NCI-H2196 treated with DMSO at 0.1 percent for 48 hours (cell line): ENCODE measurements at regions not wholly inside any gene's neighbourhood (a gene's known extent, or its start where the extent isn't known, plus 50 kb on each side); places are given as distances from the start of the nearest gene placed in this dataset.

Source experiments
- DNase-seq: peaks from one replicate; lab custom pipeline; 2025; ENCODE audit not compliant: unreplicated experiment; lab: John Stamatoyannopoulos, UW

DNA sequence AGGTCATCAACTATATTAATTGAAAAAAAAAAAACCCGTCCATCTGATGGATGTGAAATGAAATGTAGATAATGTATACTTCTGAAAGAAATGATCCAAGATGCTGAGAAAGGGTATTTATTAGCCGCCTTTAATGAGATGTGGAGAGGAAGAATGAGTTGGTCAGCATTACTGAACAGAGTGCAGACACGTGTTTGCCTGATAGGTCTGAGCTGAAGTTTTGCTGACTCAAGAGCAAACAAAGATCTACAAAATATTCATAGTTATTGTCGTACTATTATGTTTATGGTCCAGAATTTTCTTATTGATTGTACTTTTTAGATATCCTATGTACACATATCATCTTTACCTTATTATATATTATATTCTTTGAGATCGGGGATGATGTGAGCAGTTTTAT is 235.3 kb downstream of the RDH14 start:
- DNase-seq: no peak

DNA sequence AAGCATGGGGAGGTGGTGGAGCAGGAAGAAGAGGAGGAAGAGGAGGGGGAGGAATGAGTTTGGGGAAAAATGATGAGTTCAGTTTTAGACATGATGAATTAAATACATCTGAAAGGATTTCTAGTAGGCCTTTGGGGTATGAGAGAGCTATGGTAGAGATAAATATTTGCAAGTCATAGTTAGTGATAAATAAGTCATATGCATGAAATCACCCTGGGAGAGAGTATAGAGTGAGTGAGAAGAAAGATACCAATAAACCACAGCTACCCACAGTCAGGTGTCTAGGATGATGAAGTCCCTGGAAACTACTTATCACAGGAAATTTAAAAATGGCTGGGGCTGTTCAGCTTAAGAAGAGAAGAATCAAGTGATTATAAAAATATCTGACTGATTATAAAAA is 240.5 kb downstream of the RDH14 start:
- no peak for DNase-seq

DNA sequence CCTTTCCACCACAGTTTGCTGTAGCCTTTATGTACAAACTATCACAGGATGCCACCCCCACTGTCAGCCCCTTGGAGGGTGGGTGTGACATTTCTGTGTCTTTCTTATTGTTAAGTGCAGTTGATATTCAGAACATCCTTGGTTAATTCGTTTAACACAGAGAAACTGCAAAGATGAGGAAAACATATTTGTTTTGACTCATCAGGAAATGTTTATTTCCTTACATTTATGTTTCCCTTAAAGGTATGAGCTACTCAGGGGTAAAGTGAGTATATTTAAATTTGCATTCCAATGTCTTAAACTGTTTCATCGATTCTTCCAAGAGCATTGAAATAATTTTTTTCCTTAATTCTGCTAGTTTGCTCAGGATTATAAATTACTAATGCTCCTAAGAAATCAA is 243.4 kb downstream of the RDH14 start:
- no peak for DNase-seq

DNA sequence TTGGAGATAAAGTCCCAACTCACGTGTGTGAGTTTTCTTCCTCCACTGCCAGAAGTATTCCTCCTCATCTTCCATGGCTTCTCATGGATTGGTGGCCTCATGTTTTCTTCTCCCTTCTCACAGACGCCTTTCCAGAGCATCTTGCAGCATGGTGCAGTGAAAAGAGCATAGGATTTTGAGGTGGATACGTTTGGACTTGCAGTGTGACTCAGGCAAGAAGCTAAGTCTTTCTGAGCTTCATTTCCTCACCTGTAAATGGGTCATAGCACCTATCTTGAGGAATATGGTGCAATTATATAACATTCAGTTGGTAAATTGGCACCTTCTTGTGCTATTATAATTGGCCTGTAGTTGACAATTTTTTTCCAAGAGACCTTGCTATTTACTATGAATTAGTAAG is 247.6 kb downstream of the RDH14 start:
- no peak for DNase-seq

DNA sequence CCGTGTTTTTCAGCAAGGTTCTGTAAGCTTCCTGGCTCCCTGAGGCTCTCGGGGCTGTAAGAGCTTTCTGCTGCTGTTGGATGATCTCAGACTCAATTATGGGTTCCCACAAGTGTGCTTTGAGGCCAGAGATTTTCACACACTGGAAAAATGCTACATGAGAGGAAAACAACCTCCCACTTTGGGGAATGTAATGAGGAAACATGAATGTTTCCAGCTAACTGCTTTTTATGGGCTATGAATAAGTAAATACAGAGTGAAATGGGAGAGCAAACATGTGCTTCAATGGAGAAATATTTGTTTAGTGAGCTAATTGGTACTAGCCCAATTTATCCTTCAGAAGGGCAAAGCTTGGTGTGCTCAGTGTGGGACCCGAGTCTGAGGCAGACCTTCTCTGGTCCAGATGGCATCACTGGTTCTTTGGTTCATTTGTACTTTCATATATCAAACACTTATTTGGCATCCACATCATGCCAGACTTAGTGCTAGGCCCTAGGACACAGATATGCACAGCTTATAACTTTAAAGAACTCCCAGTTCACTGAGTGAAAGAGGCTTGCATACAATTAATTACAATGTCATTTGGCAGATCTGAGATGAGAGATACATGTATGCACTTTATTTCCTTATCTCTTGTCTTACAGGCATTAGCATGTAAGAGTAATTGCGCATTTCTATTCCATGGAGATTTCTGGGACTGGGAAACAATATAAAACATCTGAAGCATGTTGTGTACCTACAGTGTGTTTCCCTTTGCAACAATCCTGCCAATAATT is 248.8 kb downstream of the RDH14 start:
- DNase-seq: peak; percentile 26

DNA sequence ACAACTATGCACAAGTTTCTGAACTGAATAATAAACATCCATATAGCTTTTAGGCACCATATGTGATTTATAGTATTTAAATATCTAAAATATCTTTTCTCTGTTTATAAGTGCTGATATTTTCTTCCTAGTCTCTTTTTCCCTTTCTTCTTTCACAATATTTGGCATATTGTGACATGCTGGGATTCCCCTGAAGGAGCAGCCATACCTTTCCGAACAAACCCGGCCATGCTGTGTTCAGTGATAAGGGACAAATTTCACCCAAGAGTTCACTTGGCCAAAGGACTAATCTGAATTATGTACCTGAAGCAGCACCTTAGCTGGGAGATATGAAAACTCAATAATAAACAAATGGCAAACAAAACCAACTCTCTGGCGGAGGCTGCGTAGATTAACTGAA is 250.8 kb downstream of the RDH14 start:
- DNase-seq: no peak

DNA sequence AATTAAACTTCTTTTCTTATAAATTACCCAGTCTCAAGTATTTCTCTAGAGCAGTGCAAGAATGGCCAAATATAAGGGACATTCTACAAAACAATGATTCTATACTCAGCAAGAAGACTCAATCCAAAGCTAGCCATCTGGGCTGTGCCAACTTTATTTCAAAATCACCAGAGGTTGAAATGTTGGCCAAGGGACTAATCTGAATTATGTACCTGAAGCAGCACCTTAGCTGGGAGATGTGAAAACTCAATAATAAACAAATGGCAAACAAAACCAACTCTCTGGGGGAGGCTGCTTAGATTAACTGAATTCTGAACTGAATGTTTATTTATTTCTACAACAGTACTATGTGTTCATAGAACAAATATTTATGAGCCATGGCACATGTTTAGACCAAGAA is 251.3 kb downstream of the RDH14 start:
- no peak for DNase-seq

DNA sequence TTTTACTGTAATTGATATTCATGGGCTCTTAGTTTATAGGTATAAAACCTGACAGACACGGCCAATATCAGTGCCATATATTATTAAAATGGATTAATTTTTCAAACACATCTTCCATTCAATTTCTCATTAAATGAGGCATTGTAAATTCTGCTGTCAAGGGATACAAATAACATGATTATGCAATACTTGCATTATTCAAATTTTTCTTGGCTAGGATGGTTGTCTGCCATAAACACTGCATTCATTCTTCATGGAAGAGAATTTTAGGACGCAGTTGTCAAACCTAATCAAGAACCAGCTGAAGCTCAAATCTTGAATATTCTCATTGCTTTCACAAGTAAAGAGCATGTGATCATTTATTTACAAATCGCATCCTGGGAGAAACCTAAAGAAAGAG is 255.6 kb downstream of the RDH14 start:
- DNase-seq: no peak

DNA sequence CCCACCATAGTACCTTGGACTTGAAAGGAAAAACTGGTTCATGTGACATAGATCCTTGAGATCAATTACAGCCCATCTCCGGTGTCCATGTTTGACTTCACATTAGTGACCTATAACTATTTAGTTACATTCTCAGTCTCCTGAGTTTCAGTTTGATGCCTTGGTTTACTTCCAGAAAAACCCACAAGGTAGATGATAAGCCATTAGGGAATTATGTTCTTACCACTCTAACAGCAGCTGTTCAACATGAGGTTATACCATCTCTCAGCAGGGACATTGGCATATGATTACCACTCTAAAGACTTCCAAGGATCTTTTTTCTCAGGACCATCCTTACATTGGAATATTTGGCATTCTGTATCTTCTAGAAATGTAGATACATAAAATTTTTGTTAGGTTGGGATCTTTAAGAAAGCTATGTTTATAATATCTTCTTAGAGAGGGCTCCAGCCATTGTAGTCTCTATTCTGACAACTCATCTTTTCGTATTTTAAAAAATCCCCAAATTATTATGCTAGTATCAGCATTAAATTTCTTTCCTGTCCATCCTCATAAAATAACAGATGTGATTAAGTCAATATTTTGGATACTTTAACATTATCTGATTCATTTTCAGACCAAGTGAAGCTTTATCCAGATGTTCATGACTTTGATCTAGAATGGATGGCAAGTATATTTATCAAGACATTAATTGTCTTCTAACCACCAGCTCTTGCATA is 258.9 kb downstream of the RDH14 start:
- DNase-seq: no peak

DNA sequence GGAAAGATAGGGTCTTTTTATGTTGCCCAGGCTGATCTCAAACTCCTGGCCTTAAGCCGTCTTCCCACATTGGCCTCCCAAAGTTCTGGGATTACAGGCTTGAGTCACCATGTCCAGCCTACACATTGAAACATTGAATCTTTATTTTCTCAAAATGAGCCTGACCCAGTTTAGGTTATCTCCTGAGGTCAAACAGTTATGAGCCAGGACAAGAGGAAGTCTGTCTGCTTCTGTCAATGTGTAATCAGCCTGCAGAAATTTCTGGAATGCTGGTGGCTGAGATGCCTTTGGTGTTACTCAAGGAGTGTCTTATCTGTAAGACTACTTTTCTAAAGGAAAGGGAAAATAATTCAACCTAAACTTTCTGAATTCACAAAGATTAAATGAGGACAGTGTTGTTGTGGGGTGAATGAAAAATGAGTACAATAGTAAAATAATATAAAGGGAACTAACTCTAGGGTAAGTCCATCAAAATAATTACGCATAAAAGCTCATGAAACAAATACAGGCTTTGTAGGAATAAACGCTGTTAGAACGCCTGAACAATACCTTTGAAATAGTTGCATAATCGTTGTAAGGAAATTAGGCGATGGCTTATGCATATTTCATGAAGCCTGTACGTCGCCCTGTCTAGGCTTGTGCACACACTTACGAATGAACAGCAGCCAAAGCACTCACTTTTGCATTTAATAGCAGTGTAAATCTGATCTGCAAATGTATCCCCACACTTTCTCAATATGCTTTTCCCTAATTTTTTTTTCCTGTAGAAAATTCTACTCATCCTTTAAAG is 260.8 kb downstream of the RDH14 start:
- no peak for DNase-seq

DNA sequence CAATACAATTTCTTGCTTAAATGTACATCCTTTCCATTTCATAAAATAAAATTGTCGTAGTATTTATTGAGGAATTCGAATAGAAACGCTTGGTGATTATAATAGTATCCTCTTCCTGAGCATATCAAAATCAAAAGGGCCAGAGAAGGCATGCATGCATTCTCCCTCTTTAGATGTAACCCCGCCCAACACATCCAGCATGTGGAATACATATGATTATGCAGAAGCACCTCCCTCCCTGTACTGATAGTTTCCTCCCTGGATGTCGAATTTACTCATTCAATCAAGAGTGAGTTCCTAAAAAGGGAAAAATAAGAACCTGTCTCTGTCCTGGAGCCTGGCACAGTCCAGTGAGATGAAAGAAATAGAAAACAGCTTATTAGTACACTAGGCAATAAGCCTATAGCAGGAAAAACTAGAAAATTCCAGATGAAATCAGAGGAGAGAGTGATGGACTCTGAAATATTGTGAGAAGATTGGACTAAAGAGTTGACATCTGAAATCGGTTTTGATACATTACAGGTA is 262.9 kb downstream of the RDH14 start:
- no peak for DNase-seq

DNA sequence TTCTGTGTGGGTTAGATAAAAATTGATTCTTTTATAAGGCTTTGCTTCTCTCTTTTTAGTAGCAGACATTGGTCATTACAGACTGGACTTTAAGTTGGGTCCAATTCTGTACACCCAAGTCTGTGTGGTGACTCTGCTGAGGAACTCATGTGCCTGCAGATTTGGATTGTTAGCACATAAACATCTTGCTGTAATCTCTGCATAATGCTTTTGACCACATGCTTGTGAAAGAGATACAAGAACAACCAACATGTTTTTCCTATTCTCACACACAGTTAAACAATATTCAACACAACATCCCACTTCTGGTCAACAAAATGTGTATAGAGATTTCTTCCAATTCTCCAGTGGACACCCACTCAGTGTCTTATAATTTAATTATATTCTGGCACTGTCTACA is 270.1 kb downstream of the RDH14 start:
- no peak for DNase-seq

DNA sequence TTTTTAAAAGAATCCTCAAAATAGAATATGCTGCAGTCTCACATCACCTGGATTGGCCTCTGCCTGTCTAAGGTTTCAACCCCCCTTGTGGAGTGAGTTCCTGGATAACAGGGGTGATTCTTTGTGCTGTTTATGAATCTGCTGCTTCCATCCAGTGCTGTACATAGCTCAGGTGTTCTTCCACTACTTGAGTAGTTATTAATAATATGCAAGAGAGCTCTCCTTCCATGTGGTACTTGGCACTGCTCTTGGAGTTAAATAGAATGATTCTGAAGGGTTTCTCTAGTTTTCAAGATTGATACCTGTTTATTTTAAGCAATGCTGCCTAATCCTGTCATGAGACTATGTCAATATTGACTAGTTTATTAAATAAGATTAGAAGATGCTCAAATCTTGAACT is 273.6 kb downstream of the RDH14 start:
- DNase-seq: no peak

DNA sequence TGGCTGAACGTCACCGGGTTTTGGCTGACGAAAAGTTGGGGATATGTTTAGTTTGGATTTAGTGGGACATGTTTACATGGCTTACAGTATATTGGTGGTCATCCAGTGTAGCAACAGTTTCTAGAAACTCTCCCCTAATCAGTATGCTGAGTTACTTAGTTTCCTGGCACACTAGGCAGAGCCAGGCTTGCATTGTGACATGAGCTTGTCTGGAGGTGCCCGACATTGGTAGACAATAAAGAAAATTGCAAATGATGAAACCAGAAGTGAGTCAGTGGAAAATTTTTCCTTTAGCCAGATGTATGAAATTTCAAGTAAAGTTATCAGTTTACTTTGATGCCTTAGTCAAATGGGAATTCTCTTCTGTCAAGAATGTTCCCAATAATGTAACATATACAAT is 276.1 kb downstream of the RDH14 start:
- DNase-seq: no peak

DNA sequence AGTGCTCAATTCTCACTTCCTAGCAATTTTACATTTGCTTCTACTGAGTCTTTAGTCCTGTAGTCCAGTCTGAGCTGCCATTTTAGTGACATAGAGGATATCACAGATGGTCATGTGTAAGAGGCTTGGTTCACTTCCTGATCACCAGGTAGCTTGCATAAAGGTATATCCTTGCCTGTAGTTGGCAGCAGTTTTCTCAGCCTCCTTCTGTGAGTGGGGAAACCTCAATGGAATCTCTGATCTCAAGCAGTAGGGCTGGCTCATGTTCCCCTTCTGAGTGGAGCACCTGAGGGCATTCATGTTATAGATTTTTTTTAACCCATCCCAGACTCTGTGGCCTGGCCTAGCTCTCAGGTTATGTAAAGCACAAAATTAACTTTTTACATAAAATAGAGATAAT is 278.4 kb downstream of the RDH14 start:
- no peak for DNase-seq

DNA sequence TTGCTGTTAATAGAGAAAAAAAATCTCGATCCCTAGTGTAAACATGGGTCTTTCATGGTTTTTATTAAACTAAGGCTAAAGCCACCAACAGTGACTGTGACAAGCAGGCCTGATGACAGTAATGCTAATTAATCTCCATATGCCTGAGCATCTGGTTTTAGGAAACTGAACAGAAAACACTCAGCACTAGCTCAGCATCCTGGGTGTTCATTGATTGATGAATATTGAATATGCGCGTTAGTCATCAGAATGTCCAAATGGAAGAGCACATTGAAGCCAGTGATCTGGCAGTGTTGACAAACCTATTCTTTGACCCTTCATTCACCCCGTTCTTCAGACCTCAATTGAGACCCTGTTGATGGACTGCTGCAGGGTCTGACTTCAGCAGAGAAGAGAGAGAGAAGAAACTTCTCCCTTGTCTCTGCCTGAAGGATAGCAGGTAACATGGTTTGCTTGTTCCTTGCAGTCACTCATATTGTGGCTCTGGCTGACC is 283.8 kb downstream of the RDH14 start:
- no peak for DNase-seq

DNA sequence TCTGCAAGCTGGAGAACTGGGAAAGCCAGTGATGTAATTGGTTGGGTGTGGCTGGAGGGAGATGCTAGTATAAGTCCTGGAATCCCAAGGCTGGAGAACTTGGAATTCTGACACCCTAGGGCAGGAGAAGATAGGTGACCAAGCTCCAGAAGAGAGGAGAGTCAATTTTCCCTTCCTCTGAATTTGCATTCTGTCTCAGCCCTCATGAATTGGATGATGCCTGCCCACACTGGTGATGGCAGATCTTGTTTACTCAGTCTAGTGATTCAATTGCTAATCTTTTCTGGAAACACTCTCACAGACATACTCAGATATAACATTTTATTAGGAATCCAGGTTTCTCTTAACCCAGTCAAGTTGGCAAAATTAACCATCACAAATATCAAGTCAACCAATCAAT is 287.2 kb downstream of the RDH14 start:
- no peak for DNase-seq

DNA sequence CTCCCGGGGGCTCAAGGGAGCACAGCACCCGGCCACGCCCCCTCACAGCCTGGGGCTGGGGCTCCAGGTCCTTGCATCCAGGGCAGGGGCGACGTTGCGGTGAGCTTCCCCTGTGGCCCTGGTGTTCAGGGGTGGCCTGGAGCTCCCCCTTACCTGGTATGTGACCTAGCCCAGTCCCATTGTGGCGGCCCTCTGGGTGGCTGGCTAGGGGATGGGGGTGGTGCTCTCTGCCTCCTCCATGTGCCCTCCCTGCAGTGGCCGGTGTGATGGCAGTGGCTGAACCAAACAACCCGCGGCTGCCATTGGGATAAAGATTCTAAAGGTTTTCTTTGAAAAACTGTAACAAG is 288.3 kb downstream of the RDH14 start:
- no peak for DNase-seq

DNA sequence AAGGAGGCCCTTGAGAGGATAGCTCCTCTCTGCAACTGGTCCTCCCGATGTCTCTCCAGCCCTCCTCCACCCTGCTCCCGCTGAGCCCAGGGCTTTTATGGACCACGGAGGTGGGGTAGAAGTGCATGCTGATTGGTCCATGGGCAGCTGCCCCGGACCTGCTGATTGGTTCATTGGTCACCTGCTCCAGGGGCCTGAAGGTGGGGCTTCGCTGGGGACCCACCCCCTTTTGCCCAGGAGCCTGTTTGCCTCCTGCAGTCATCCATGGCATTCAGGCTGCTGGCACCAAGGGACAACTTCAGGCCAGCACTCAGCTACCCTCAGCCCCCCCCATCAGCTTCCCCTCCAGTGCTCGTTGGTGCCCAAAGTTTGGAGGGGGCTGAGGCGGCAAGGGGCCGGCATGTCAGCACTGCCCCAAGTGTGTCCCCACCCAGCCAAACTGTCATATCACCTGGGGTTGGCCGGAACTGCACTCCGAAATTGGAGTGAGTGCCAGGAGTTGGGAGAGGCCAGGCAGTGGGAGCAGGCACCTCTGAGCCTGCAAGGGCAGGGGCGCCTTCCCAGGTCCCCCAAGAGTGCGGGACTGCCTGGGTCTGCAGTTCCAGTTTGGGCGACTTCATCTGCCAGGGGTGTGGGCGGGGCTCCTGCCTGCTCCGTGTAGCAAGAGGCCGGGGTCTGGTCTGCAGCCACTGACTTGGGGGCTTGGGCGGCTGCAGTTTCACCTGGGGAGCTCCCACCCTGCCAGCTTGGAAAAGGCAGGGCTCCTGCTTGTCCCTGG is 288.9 kb downstream of the RDH14 start:
- no peak for DNase-seq

DNA sequence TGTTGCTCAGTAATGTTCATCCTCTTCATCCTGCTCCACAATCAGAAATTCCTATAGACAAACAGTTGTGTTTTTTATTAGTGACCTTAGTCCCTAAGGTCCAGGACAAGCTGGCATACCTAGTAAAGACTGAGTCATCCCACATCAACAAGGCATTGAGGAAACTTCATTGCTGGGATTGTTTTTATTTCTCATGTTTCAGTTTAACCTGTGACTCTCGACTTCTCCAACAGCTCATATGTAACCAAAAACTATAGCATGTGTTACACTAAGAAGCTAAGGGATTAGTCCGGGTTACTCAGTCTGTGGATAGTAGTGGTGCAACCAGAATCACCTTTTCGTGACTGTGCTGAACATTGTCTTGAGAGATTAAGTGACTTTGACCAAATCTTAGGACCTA is 292.1 kb downstream of the RDH14 start:
- no peak for DNase-seq

DNA sequence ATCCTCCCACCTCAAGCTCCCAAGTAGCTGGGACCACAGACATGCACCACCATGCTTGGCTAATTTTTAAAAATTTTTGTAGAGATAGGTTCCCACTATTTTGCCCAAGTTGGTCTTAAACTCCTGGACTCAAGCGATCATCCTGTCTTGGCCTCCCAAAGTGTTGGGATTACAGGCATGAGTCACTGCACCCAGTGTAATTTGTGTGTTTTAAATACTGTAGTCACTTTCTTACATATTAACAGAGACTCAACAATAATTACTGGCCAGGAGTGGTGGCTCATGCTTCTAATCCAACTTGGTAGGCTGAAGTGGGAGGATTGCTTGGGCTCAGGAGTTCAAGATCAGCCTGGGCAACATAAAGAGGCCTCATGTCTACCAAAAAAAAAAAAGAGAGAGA is 293.0 kb downstream of the RDH14 start:
- no peak for DNase-seq
